HEK293T (cell line): ENCODE measurements at regions not wholly inside any gene's neighbourhood (a gene's known extent, or its start where the extent isn't known, plus 50 kb on each side); places are given as distances from the start of the nearest gene placed in this dataset.

Source experiments
- ARNT ChIP-seq: fragments of 450-650 bp; IDR thresholded peaks from 2 replicates; pipeline ENCODE4 v1.6.1; 2017; ENCODE audit warnings: mild to moderate bottlenecking
- ELF4 ChIP-seq: fragments of 450-650 bp; IDR thresholded peaks from 2 replicates; pipeline ENCODE4 v1.6.1; 2017; ENCODE audit warnings: antibody characterized with exemption
- FOXK2 ChIP-seq: fragments of 450-650 bp; IDR thresholded peaks from 2 replicates; pipeline ENCODE4 v1.6.1; 2016; ENCODE audit warnings: mild to moderate bottlenecking
- FOXM1 ChIP-seq: fragments of 450-650 bp; IDR thresholded peaks from 2 replicates; pipeline ENCODE4 v1.6.1; 2017; ENCODE audit warnings: mild to moderate bottlenecking, borderline replicate concordance
- HDGF ChIP-seq: fragments of 450-650 bp; IDR thresholded peaks from 2 replicates; pipeline ENCODE4 v1.6.1; 2017; ENCODE audit warnings: antibody characterized with exemption, borderline replicate concordance
- L3MBTL2 ChIP-seq: fragments of 450-650 bp; conservative IDR thresholded peaks from 2 replicates; pipeline ENCODE4 v1.6.1; 2016; ENCODE audit warnings: mild to moderate bottlenecking
- NFRKB ChIP-seq: fragments of 450-650 bp; IDR thresholded peaks from 2 replicates; pipeline ENCODE4 v1.6.1; 2016; ENCODE audit warnings: mild to moderate bottlenecking, moderate library complexity
- SP1 ChIP-seq: fragments of 450-650 bp; IDR thresholded peaks from 2 replicates; pipeline ENCODE4 v1.6.1; 2017
- SUZ12 ChIP-seq: fragments of 450-650 bp; IDR thresholded peaks from 2 replicates; pipeline ENCODE4 v1.6.1; 2016; ENCODE audit warnings: mild to moderate bottlenecking
- TARDBP ChIP-seq: fragments of 450-650 bp; IDR thresholded peaks from 2 replicates; pipeline ENCODE4 v1.6.1; 2016
- ZNF384 ChIP-seq: fragments of 450-650 bp; IDR thresholded peaks from 2 replicates; pipeline ENCODE4 v1.6.1; 2016

- TF ChIP-seq SUZ12 (no peak), FOXK2 (no peak), NFRKB (no peak), HDGF (no peak), ELF4 (no peak), SP1 (no peak), TARDBP (no peak), FOXM1 (no peak), ARNT (no peak), ZNF384 (no peak), L3MBTL2 (no peak)
Observed at GRCh38 chr17:71921796-71922195, 199.0 kb upstream of the SOX9 start.
